ENCODE measurements at regions not wholly inside any gene's neighbourhood (a gene's known extent, or its start where the extent isn't known, plus 50 kb on each side); places are given as distances from the start of the nearest gene placed in this dataset.
A peak's percentile ranks its signal among the peaks of the same experiment; 100 is the strongest.

GRCh38 chr10:64234489-64234888, 713.3 kb downstream of the REEP3 start:
- H3K27me3 ChIP-seq (ENCODE audit: control insufficient read depth in 2 of 2, insufficient read depth in 1 of 2, low read length in 1 of 2): no peaks in the 10 kb centered on the region
- DNase-seq (ENCODE audit: low read depth in 6 of 9, low spot score in 9 of 9): no peak

GRCh38 chr10:64257704-64258103, 736.5 kb downstream of the REEP3 start:
- no peaks in the 10 kb centered on the region for H3K4me1 ChIP-seq (ENCODE audit: control insufficient read depth in 2 of 2, insufficient read depth in 2 of 2, low read length in 2 of 2)
- no peak overlapping the region for H3K27ac ChIP-seq (ENCODE audit: low read depth in 1 of 2, low read length in 1 of 2)
- WGBS: 79% methylated on average over 1 of the region's 1 CpG
- H3K9me3 ChIP-seq (ENCODE audit: control insufficient read depth in 2 of 2, insufficient read depth in 1 of 2, low read length in 1 of 2): no peaks in the 10 kb centered on the region
- no peaks in the 10 kb centered on the region for H3K27me3 ChIP-seq (ENCODE audit: control insufficient read depth in 2 of 2, insufficient read depth in 1 of 2, low read length in 1 of 2)
- H3K36me3 ChIP-seq (ENCODE audit: control insufficient read depth in 2 of 2, insufficient read depth in 2 of 2, low read length in 1 of 2): no peaks in the 10 kb centered on the region
- H3K4me3 ChIP-seq (ENCODE audit: low read length in 2 of 2): no peak overlapping the region
- no peak for DNase-seq (ENCODE audit: low read depth in 6 of 9, low spot score in 9 of 9)

More at GRCh38 chr10:64234489-64234888, 713.3 kb downstream of the REEP3 start:
- Histone ChIP-seq H3K9me3 (ENCODE audit: control insufficient read depth in 2 of 2, insufficient read depth in 1 of 2, low read length in 1 of 2) (peaks cover 0 to 3% of the 10 kb centered on the region in 2 donors), H3K36me3 (ENCODE audit: control insufficient read depth in 2 of 2, insufficient read depth in 2 of 2, low read length in 1 of 2) (no peaks in the 10 kb centered on the region), H3K4me3 (ENCODE audit: low read length in 2 of 2) (no peak overlapping the region), H3K4me1 (ENCODE audit: control insufficient read depth in 2 of 2, insufficient read depth in 2 of 2, low read length in 2 of 2) (no peaks in the 10 kb centered on the region), H3K27ac (ENCODE audit: low read depth in 1 of 2, low read length in 1 of 2) (no peak overlapping the region)

GRCh38 chr10:64261092-64261491, 739.9 kb downstream of the REEP3 start:
- no peaks in the 10 kb centered on the region for H3K36me3 ChIP-seq (ENCODE audit: control insufficient read depth in 2 of 2, insufficient read depth in 2 of 2, low read length in 1 of 2)

GRCh38 chr10:64261676-64262075, 740.5 kb downstream of the REEP3 start:
- no peaks in the 10 kb centered on the region for H3K36me3 ChIP-seq (ENCODE audit: control insufficient read depth in 2 of 2, insufficient read depth in 2 of 2, low read length in 1 of 2)
- H3K9me3 ChIP-seq (ENCODE audit: control insufficient read depth in 2 of 2, insufficient read depth in 1 of 2, low read length in 1 of 2): no peaks in the 10 kb centered on the region
- H3K4me1 ChIP-seq (ENCODE audit: control insufficient read depth in 2 of 2, insufficient read depth in 2 of 2, low read length in 2 of 2): no peaks in the 10 kb centered on the region
- WGBS: 100% methylated on average over 1 of the region's 1 CpG
- H3K27ac ChIP-seq (ENCODE audit: low read depth in 1 of 2, low read length in 1 of 2): no peak overlapping the region
- H3K4me3 ChIP-seq (ENCODE audit: low read length in 2 of 2): no peak overlapping the region
- DNase-seq (ENCODE audit: low read depth in 6 of 9, low spot score in 9 of 9): no peak
- no peaks in the 10 kb centered on the region for H3K27me3 ChIP-seq (ENCODE audit: control insufficient read depth in 2 of 2, insufficient read depth in 1 of 2, low read length in 1 of 2)

More at GRCh38 chr10:64261092-64261491, 739.9 kb downstream of the REEP3 start:
- DNase-seq (ENCODE audit: low read depth in 6 of 9, low spot score in 9 of 9): peak in 2 of 9 donors; percentile 1 to 8
- Histone ChIP-seq H3K9me3 (ENCODE audit: control insufficient read depth in 2 of 2, insufficient read depth in 1 of 2, low read length in 1 of 2) (no peaks in the 10 kb centered on the region), H3K4me3 (ENCODE audit: low read length in 2 of 2) (no peak overlapping the region), H3K27ac (ENCODE audit: low read depth in 1 of 2, low read length in 1 of 2) (no peak overlapping the region), H3K4me1 (ENCODE audit: control insufficient read depth in 2 of 2, insufficient read depth in 2 of 2, low read length in 2 of 2) (no peaks in the 10 kb centered on the region), H3K27me3 (ENCODE audit: control insufficient read depth in 2 of 2, insufficient read depth in 1 of 2, low read length in 1 of 2) (no peaks in the 10 kb centered on the region)

GRCh38 chr10:64265961-64266360, 744.8 kb downstream of the REEP3 start:
- Histone ChIP-seq H3K9me3 (ENCODE audit: control insufficient read depth in 2 of 2, insufficient read depth in 1 of 2, low read length in 1 of 2) (no peaks in the 10 kb centered on the region), H3K4me3 (ENCODE audit: low read length in 2 of 2) (no peak overlapping the region), H3K36me3 (ENCODE audit: control insufficient read depth in 2 of 2, insufficient read depth in 2 of 2, low read length in 1 of 2) (no peaks in the 10 kb centered on the region), H3K4me1 (ENCODE audit: control insufficient read depth in 2 of 2, insufficient read depth in 2 of 2, low read length in 2 of 2) (no peaks in the 10 kb centered on the region), H3K27me3 (ENCODE audit: control insufficient read depth in 2 of 2, insufficient read depth in 1 of 2, low read length in 1 of 2) (no peaks in the 10 kb centered on the region), H3K27ac (ENCODE audit: low read depth in 1 of 2, low read length in 1 of 2) (no peak overlapping the region)
- WGBS: 99% methylated on average over 1 of the region's 1 CpG
- no peak for DNase-seq (ENCODE audit: low read depth in 6 of 9, low spot score in 9 of 9)

GRCh38 chr10:64271508-64271907, 750.3 kb downstream of the REEP3 start:
- Histone ChIP-seq H3K27me3 (ENCODE audit: control insufficient read depth in 2 of 2, insufficient read depth in 1 of 2, low read length in 1 of 2) (no peaks in the 10 kb centered on the region), H3K4me3 (ENCODE audit: low read length in 2 of 2) (no peak overlapping the region), H3K9me3 (ENCODE audit: control insufficient read depth in 2 of 2, insufficient read depth in 1 of 2, low read length in 1 of 2) (no peaks in the 10 kb centered on the region), H3K4me1 (ENCODE audit: control insufficient read depth in 2 of 2, insufficient read depth in 2 of 2, low read length in 2 of 2) (no peaks in the 10 kb centered on the region), H3K27ac (ENCODE audit: low read depth in 1 of 2, low read length in 1 of 2) (no peak overlapping the region), H3K36me3 (ENCODE audit: control insufficient read depth in 2 of 2, insufficient read depth in 2 of 2, low read length in 1 of 2) (no peaks in the 10 kb centered on the region)
- no peak for DNase-seq (ENCODE audit: low read depth in 6 of 9, low spot score in 9 of 9)
- WGBS: 82% methylated on average over 3 of the region's 3 CpGs

GRCh38 chr10:64271983-64272382, 750.8 kb downstream of the REEP3 start:
- Histone ChIP-seq H3K4me3 (ENCODE audit: low read length in 2 of 2) (no peak overlapping the region), H3K27me3 (ENCODE audit: control insufficient read depth in 2 of 2, insufficient read depth in 1 of 2, low read length in 1 of 2) (no peaks in the 10 kb centered on the region), H3K4me1 (ENCODE audit: control insufficient read depth in 2 of 2, insufficient read depth in 2 of 2, low read length in 2 of 2) (no peaks in the 10 kb centered on the region), H3K9me3 (ENCODE audit: control insufficient read depth in 2 of 2, insufficient read depth in 1 of 2, low read length in 1 of 2) (no peaks in the 10 kb centered on the region), H3K36me3 (ENCODE audit: control insufficient read depth in 2 of 2, insufficient read depth in 2 of 2, low read length in 1 of 2) (no peaks in the 10 kb centered on the region), H3K27ac (ENCODE audit: low read depth in 1 of 2, low read length in 1 of 2) (no peak overlapping the region)
- WGBS: 46% methylated on average over 3 of the region's 3 CpGs
- no peak for DNase-seq (ENCODE audit: low read depth in 6 of 9, low spot score in 9 of 9)

GRCh38 chr10:64275001-64275400, 753.8 kb downstream of the REEP3 start:
- Histone ChIP-seq H3K9me3 (ENCODE audit: control insufficient read depth in 2 of 2, insufficient read depth in 1 of 2, low read length in 1 of 2) (no peaks in the 10 kb centered on the region), H3K4me1 (ENCODE audit: control insufficient read depth in 2 of 2, insufficient read depth in 2 of 2, low read length in 2 of 2) (no peaks in the 10 kb centered on the region), H3K36me3 (ENCODE audit: control insufficient read depth in 2 of 2, insufficient read depth in 2 of 2, low read length in 1 of 2) (no peaks in the 10 kb centered on the region), H3K27ac (ENCODE audit: low read depth in 1 of 2, low read length in 1 of 2) (no peak overlapping the region), H3K27me3 (ENCODE audit: control insufficient read depth in 2 of 2, insufficient read depth in 1 of 2, low read length in 1 of 2) (no peaks in the 10 kb centered on the region), H3K4me3 (ENCODE audit: low read length in 2 of 2) (no peak overlapping the region)
- no peak for DNase-seq (ENCODE audit: low read depth in 6 of 9, low spot score in 9 of 9)

- WGBS: 82% methylated on average over 2 of the region's 2 CpGs
- DNase-seq (ENCODE audit: low read depth in 6 of 9, low spot score in 9 of 9): no peak
- Histone ChIP-seq H3K27me3 (ENCODE audit: control insufficient read depth in 2 of 2, insufficient read depth in 1 of 2, low read length in 1 of 2) (no peaks in the 10 kb centered on the region), H3K4me3 (ENCODE audit: low read length in 2 of 2) (no peak overlapping the region), H3K4me1 (ENCODE audit: control insufficient read depth in 2 of 2, insufficient read depth in 2 of 2, low read length in 2 of 2) (no peaks in the 10 kb centered on the region), H3K36me3 (ENCODE audit: control insufficient read depth in 2 of 2, insufficient read depth in 2 of 2, low read length in 1 of 2) (no peaks in the 10 kb centered on the region), H3K9me3 (ENCODE audit: control insufficient read depth in 2 of 2, insufficient read depth in 1 of 2, low read length in 1 of 2) (no peaks in the 10 kb centered on the region), H3K27ac (ENCODE audit: low read depth in 1 of 2, low read length in 1 of 2) (no peak overlapping the region)
Observed at GRCh38 chr10:64275774-64276173, 754.6 kb downstream of the REEP3 start.

GRCh38 chr10:64277536-64277935, 756.3 kb downstream of the REEP3 start:
- Histone ChIP-seq H3K36me3 (ENCODE audit: control insufficient read depth in 2 of 2, insufficient read depth in 2 of 2, low read length in 1 of 2) (no peaks in the 10 kb centered on the region), H3K27ac (ENCODE audit: low read depth in 1 of 2, low read length in 1 of 2) (no peak overlapping the region), H3K27me3 (ENCODE audit: control insufficient read depth in 2 of 2, insufficient read depth in 1 of 2, low read length in 1 of 2) (no peaks in the 10 kb centered on the region), H3K9me3 (ENCODE audit: control insufficient read depth in 2 of 2, insufficient read depth in 1 of 2, low read length in 1 of 2) (no peaks in the 10 kb centered on the region), H3K4me1 (ENCODE audit: control insufficient read depth in 2 of 2, insufficient read depth in 2 of 2, low read length in 2 of 2) (no peaks in the 10 kb centered on the region), H3K4me3 (ENCODE audit: low read length in 2 of 2) (no peak overlapping the region)
- DNase-seq (ENCODE audit: low read depth in 6 of 9, low spot score in 9 of 9): no peak
- WGBS: 78% methylated on average over 3 of the region's 3 CpGs

Measured in thymus (tissue), 11 donors.